DND-41 (cell line): ENCODE measurements at regions not wholly inside any gene's neighbourhood (a gene's known extent, or its start where the extent isn't known, plus 50 kb on each side); places are given as distances from the start of the nearest gene placed in this dataset.
A peak's percentile ranks its signal among the peaks of the same experiment; 100 is the strongest.

Source experiments
- ATAC-seq: fragments of 200-7000 bp; cut with Tn5 transposase; 3 replicates; pipeline ENCODE4 v1.9.1; 2021; ENCODE audit warnings: low read depth; ENCODE audit not compliant: insufficient read depth
- DNase-seq: peaks from one replicate; pipeline ENCODE4 v3.0.0-alpha.2; 2020
- H2AFZ ChIP-seq: 2 replicates; pipeline ENCODE4 v1.6.0; 2012; ENCODE audit warnings: low read depth, low read length
- H3K27ac ChIP-seq: 2 replicates; pipeline ENCODE4 v1.5.1; 2012; ENCODE audit warnings: low read length, inconsistent platforms
- H3K27me3 ChIP-seq: fragments of 200-600 bp; sonication (generic); 2 replicates; pipeline ENCODE4 v1.6.0; 2012; ENCODE audit warnings: low read length, mild to moderate bottlenecking, inconsistent platforms; ENCODE audit not compliant: insufficient read depth, poor library complexity
- H3K36me3 ChIP-seq: 2 replicates; pipeline ENCODE4 v1.5.1; 2012; ENCODE audit warnings: low read length, inconsistent platforms; ENCODE audit not compliant: insufficient read depth
- H3K4me1 ChIP-seq: 2 replicates; pipeline ENCODE4 v1.5.1; 2012; ENCODE audit warnings: mild to moderate bottlenecking, low read length; ENCODE audit not compliant: insufficient read depth
- H3K4me2 ChIP-seq: 2 replicates; pipeline ENCODE4 v1.6.0; 2012; ENCODE audit warnings: mild to moderate bottlenecking, moderate library complexity, low read length, inconsistent platforms; ENCODE audit not compliant: insufficient read depth
- H3K4me3 ChIP-seq, 2 experiments: fragments of 200-600 bp in 1 of 2; shearing (Covaris generic) in 1 of 2; 2 replicates each; pipeline ENCODE4 v1.5.1; 2012 to 2016; ENCODE audit warnings: inconsistent platforms in 2 of 2, low read length in 2 of 2, mild to moderate bottlenecking in 2 of 2, low read depth in 1 of 2, moderate library complexity in 1 of 2
- H3K79me2 ChIP-seq: 2 replicates; pipeline ENCODE4 v1.6.0; 2012; ENCODE audit warnings: low read length, inconsistent platforms; ENCODE audit not compliant: insufficient read depth
- H3K9ac ChIP-seq: 2 replicates; pipeline ENCODE4 v1.6.0; 2012; ENCODE audit warnings: low read depth, mild to moderate bottlenecking, inconsistent platforms, low read length, moderate library complexity
- H3K9me3 ChIP-seq: 2 replicates; pipeline ENCODE4 v1.5.1; 2012; ENCODE audit warnings: low read length, moderate library complexity, mild to moderate bottlenecking, inconsistent platforms; ENCODE audit not compliant: insufficient read depth, severe bottlenecking
- H4K20me1 ChIP-seq: 2 replicates; pipeline ENCODE4 v1.6.0; 2012; ENCODE audit warnings: low read length; ENCODE audit not compliant: insufficient read depth
- EZH2 ChIP-seq: IDR thresholded peaks from 3 replicates; pipeline ENCODE4 v1.6.1; 2012; ENCODE audit warnings: borderline replicate concordance, low read depth, mild to moderate bottlenecking, moderate library complexity, low read length, inconsistent platforms; ENCODE audit not compliant: severe bottlenecking
- TF ChIP-seq, protein P1 (sequence below): IDR thresholded peaks from 2 replicates; pipeline ENCODE4 v1.5.1; 2012; ENCODE audit warnings: borderline replicate concordance, low read length, moderate library complexity, mild to moderate bottlenecking; ENCODE audit not compliant: poor library complexity, severe bottlenecking; ENCODE audit errors: extremely low read depth

GRCh38 chr1:235049217-235049616 lies 79.4 kb downstream of the TOMM20 start:
- no peak for ATAC-seq
- no peak overlapping the region for H3K4me2 ChIP-seq
- H3K27ac ChIP-seq = no peak overlapping the region
- no peaks in the 10 kb centered on the region for H3K9me3 ChIP-seq
- TF ChIP-seq, protein P1, sequence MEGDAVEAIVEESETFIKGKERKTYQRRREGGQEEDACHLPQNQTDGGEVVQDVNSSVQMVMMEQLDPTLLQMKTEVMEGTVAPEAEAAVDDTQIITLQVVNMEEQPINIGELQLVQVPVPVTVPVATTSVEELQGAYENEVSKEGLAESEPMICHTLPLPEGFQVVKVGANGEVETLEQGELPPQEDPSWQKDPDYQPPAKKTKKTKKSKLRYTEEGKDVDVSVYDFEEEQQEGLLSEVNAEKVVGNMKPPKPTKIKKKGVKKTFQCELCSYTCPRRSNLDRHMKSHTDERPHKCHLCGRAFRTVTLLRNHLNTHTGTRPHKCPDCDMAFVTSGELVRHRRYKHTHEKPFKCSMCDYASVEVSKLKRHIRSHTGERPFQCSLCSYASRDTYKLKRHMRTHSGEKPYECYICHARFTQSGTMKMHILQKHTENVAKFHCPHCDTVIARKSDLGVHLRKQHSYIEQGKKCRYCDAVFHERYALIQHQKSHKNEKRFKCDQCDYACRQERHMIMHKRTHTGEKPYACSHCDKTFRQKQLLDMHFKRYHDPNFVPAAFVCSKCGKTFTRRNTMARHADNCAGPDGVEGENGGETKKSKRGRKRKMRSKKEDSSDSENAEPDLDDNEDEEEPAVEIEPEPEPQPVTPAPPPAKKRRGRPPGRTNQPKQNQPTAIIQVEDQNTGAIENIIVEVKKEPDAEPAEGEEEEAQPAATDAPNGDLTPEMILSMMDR = no peak
- no peak for TF ChIP-seq EZH2
- H4K20me1 ChIP-seq = no peaks in the 10 kb centered on the region
- no peaks in the 10 kb centered on the region for H3K79me2 ChIP-seq
- H3K36me3 ChIP-seq = no peaks in the 10 kb centered on the region
- H2AFZ ChIP-seq = no peak overlapping the region
- H3K27me3 ChIP-seq = no peaks in the 10 kb centered on the region
- no peak for DNase-seq
- no peak overlapping the region for H3K9ac ChIP-seq
- H3K4me3 ChIP-seq = no peak overlapping the region
- H3K4me1 ChIP-seq = no peaks in the 10 kb centered on the region

DNA sequence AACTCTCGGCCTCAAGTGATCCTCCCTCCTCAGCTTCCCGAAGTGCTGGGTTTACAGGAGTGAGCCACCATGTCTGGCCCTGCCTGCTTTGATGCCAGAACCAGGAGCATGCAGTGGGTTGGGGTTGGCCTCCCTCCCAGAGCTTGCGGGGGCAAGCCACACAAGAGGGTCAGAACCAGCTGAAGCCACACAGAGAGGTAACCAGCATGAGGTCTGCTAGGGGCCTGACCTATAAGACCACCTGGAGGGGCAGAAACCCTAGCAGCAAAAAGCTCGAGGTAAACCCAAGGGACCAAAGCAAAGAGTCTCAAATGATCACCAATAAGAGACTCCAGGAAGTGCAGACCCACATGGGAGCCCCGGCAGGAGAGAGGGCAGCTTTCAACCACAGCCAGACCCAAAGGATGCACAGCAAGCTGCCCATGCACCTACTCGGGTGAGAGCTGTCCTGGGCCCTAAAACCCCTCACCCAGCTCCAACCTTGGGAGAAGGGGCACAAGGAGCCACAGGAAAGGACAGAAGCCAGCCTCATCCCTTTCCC lies 81.2 kb downstream of the TOMM20 start:
- H4K20me1 ChIP-seq = no peaks in the 10 kb centered on the region
- H3K79me2 ChIP-seq = no peaks in the 10 kb centered on the region
- no peak overlapping the region for H3K27ac ChIP-seq
- ATAC-seq = no peak
- TF ChIP-seq EZH2 = no peak
- TF ChIP-seq, protein P1 = no peak
- no peaks in the 10 kb centered on the region for H3K36me3 ChIP-seq
- no peak overlapping the region for H2AFZ ChIP-seq
- no peaks in the 10 kb centered on the region for H3K4me1 ChIP-seq
- no peak overlapping the region for H3K4me2 ChIP-seq
- H3K9me3 ChIP-seq = no peaks in the 10 kb centered on the region
- H3K27me3 ChIP-seq = no peaks in the 10 kb centered on the region
- no peak for DNase-seq
- no peak overlapping the region for H3K4me3 ChIP-seq
- no peak overlapping the region for H3K9ac ChIP-seq

GRCh38 chr1:235045921-235046601 lies 82.6 kb downstream of the TOMM20 start:
- DNase-seq (no peak), ATAC-seq (no peak)
- H3K9ac ChIP-seq = no peak overlapping the region
- H3K4me3 ChIP-seq = no peak overlapping the region
- H3K27ac ChIP-seq = no peak overlapping the region
- H3K4me1 ChIP-seq = no peaks in the 10 kb centered on the region
- no peaks in the 10 kb centered on the region for H3K27me3 ChIP-seq
- H3K36me3 ChIP-seq = no peaks in the 10 kb centered on the region
- H3K79me2 ChIP-seq = no peaks in the 10 kb centered on the region
- no peaks in the 10 kb centered on the region for H3K9me3 ChIP-seq
- no peak overlapping the region for H3K4me2 ChIP-seq
- 0 out of 2 replicates have a peak overlapping the region, but pooled peaks have one; percentile 11 for H2AFZ ChIP-seq
- no peaks in the 10 kb centered on the region for H4K20me1 ChIP-seq
- no peak for TF ChIP-seq EZH2
- TF ChIP-seq, protein P1 = no peak
